GM12892 (cell line): ENCODE measurements at regions not wholly inside any gene's neighbourhood (a gene's known extent, or its start where the extent isn't known, plus 50 kb on each side); places are given as distances from the start of the nearest gene placed in this dataset.

ENCODE experiments used
- POLR2AphosphoS5 ChIP-seq: IDR thresholded peaks from 2 replicates; pipeline ENCODE4 v1.6.1; 2011; ENCODE audit warnings: low read depth, low read length, control low read depth
- TAF1 ChIP-seq: IDR thresholded peaks from 2 replicates; pipeline ENCODE4 v1.6.1; 2011; ENCODE audit warnings: low read depth, mild to moderate bottlenecking, control low read depth, low read length, borderline replicate concordance

GRCh38 chr20:53699906-53700305 lies 106.3 kb upstream of the ZNF217 start:
- TF ChIP-seq TAF1 (no peak), POLR2AphosphoS5 (no peak)
